Uterus (tissue), 3 donors: ENCODE measurements at regions not wholly inside any gene's neighbourhood (a gene's known extent, or its start where the extent isn't known, plus 50 kb on each side); places are given as distances from the start of the nearest gene placed in this dataset.

ENCODE experiments used
- DNase-seq, 2 donors: peaks; one replicate each; pipeline ENCODE4 v3.0.0-alpha.2; 2019 to 2020
- H3K27ac ChIP-seq, 2 donors: fragments of 200-600 bp; sonication (generic); 1 replicate in 1 of 2; 2 replicates in 1 of 2; pipeline ENCODE4 v1.5.1; 2016 to 2018
- H3K27me3 ChIP-seq, 2 donors: fragments of 200-600 bp; sonication (generic); one replicate each; pipeline ENCODE4 v1.5.1; 2018 to 2019; ENCODE audit warnings: control low read depth in 1 of 2
- H3K36me3 ChIP-seq, 2 donors: fragments of 200-600 bp; sonication (generic); one replicate each; pipeline ENCODE4 v1.5.1; 2019; ENCODE audit warnings: control low read depth in 1 of 2
- H3K4me1 ChIP-seq, 2 donors: fragments of 200-600 bp; sonication (generic); one replicate each; pipeline ENCODE4 v1.5.1; 2018 to 2019; ENCODE audit warnings: control low read depth in 1 of 2
- H3K4me3 ChIP-seq, 2 donors: fragments of 200-600 bp; sonication (generic); 1 replicate in 1 of 2; 2 replicates in 1 of 2; pipeline ENCODE4 v1.5.1; 2018 to 2019; ENCODE audit warnings: mild to moderate bottlenecking in 1 of 2
- H3K9me3 ChIP-seq, 2 donors: fragments of 200-600 bp; sonication (generic); one replicate each; pipeline ENCODE4 v1.5.1; 2019; ENCODE audit warnings: control low read depth in 1 of 2
- POLR2A ChIP-seq, 2 donors: fragments of 450-650 bp; IDR thresholded peaks; one replicate each; pipeline ENCODE4 v1.6.1; 2016; ENCODE audit warnings: antibody characterized with exemption in 2 of 2, mild to moderate bottlenecking in 1 of 2, moderate library complexity in 1 of 2
- intact Hi-C: fragments of 100-400 bp; cut with DNase I; formaldehyde crosslinking; loops from one replicate; pipeline ENCODE4 v1.15.1; 2023; ENCODE audit warnings: low total_unique reads
- TF ChIP-seq, protein P1 (sequence below), 4 experiments: fragments of 200-600 bp in 2 of 4; fragments of 450-650 bp in 2 of 4; sonication (generic) in 2 of 4; IDR thresholded peaks; one replicate each; pipeline ENCODE4 v1.5.1; 2016 to 2019; ENCODE audit warnings: antibody characterized with exemption in 4 of 4, mild to moderate bottlenecking in 2 of 4, moderate library complexity in 1 of 4
- donor health status: DM: yes; HTN: yes; CAD: no.

DNA sequence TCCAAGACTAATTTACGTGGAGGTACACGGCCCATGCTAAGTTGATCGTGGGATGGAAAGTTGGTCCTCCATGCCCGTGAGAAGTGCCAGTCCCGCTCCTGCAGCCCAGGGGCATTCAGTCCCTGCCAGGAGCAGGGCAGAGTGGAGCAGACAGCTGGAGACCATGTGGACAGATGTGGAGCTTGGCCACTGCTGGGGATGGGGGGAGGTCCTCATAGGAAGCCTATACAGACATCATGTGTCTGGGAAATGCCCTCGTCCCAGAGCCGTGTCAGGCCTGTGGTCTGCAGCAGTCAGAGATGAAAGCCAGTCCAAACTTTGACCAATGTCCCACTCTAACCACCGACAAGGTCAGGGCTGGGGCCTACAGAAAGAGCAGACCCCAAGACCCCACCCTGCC, 118.4 kb downstream of the CPZ start:
- Histone ChIP-seq H3K9me3 (peaks cover 0 to 7% of the 10 kb centered on the region in 2 donors), H3K36me3 (no peaks in the 10 kb centered on the region), H3K4me1 (no peaks in the 10 kb centered on the region), H3K27ac (no peak overlapping the region), H3K27me3 (no peaks in the 10 kb centered on the region), H3K4me3 (no peak overlapping the region)
- DNase-seq: peak; percentile 2 to 6
- intact Hi-C loops: no loop called here
- TF ChIP-seq, protein P1, sequence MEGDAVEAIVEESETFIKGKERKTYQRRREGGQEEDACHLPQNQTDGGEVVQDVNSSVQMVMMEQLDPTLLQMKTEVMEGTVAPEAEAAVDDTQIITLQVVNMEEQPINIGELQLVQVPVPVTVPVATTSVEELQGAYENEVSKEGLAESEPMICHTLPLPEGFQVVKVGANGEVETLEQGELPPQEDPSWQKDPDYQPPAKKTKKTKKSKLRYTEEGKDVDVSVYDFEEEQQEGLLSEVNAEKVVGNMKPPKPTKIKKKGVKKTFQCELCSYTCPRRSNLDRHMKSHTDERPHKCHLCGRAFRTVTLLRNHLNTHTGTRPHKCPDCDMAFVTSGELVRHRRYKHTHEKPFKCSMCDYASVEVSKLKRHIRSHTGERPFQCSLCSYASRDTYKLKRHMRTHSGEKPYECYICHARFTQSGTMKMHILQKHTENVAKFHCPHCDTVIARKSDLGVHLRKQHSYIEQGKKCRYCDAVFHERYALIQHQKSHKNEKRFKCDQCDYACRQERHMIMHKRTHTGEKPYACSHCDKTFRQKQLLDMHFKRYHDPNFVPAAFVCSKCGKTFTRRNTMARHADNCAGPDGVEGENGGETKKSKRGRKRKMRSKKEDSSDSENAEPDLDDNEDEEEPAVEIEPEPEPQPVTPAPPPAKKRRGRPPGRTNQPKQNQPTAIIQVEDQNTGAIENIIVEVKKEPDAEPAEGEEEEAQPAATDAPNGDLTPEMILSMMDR (IDR thresholded peaks at IDR 0.05): no peak
- no peak for TF ChIP-seq POLR2A (IDR thresholded peaks at IDR 0.05)

DNA sequence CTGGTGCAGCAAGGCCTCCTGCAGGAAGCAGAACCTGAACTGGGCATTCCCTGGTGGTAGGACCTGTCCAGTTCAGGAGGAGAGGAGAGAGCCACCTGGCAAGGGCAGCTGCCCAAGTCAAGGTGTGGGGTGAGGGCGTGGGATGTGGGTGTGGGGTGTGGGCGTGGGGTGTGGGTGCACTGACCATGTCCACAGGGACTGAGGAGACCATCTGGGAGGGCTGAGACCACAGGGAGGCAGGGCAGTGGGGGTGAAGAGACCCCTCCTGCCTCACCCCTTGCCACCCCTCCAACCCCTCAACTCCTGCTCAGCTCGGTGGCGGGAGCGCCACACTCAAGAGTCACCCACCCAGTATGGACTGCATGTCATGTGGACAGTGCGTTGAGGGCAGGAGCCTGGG, 117.9 kb downstream of the CPZ start:
- Histone ChIP-seq H3K27me3 (no peaks in the 10 kb centered on the region), H3K4me1 (no peaks in the 10 kb centered on the region), H3K36me3 (no peaks in the 10 kb centered on the region), H3K9me3 (peaks cover 0 to 7% of the 10 kb centered on the region in 2 donors), H3K4me3 (no peak overlapping the region), H3K27ac (no peak overlapping the region)
- DNase-seq: peak; percentile 5 to 8
- intact Hi-C loops: no loop called here
- no peak for TF ChIP-seq POLR2A (IDR thresholded peaks at IDR 0.05)
- TF ChIP-seq, protein P1 (IDR thresholded peaks at IDR 0.05): no peak

DNA sequence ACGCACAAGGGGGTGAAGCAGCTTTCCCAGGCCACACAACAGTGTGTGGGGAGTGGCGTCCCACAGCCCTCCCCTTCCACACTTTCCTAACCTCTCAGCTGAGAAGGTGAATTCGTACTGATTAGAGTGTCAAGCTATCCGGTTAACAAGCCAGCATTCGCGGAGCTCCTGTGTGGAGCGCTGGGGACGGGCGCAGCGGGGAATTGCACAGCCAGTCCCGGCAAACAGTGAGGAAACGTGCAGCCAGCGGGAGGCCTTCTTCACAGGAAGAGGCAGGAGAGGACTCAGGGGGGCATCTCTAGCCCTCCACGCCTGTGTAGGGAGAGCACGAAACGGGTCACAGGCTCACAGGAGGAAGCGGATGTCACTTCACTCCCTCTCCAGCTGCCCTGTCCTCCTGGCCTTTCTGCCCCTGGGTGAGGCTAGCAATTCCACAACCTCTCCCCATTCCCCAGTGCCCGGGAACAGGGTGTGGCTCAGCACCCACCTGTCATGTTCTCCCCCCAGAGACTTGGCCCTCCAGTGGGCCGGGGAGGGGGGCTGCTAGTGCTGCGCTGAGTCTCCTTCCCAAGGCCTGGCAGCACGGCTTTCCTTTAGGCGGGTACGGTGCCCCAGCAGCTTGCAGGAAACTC, 117.3 kb downstream of the CPZ start:
- peak; percentile 2 to 6 for DNase-seq
- intact Hi-C loops: no loop called here
- no peak overlapping the region for H3K4me3 ChIP-seq
- no peaks in the 10 kb centered on the region for H3K4me1 ChIP-seq
- peaks cover 0 to 7% of the 10 kb centered on the region in 2 donors for H3K9me3 ChIP-seq
- no peaks in the 10 kb centered on the region for H3K27me3 ChIP-seq
- H3K36me3 ChIP-seq: no peaks in the 10 kb centered on the region
- TF ChIP-seq, protein P1 (IDR thresholded peaks at IDR 0.05): no peak
- TF ChIP-seq POLR2A (IDR thresholded peaks at IDR 0.05): no peak
- H3K27ac ChIP-seq: no peak overlapping the region

DNA sequence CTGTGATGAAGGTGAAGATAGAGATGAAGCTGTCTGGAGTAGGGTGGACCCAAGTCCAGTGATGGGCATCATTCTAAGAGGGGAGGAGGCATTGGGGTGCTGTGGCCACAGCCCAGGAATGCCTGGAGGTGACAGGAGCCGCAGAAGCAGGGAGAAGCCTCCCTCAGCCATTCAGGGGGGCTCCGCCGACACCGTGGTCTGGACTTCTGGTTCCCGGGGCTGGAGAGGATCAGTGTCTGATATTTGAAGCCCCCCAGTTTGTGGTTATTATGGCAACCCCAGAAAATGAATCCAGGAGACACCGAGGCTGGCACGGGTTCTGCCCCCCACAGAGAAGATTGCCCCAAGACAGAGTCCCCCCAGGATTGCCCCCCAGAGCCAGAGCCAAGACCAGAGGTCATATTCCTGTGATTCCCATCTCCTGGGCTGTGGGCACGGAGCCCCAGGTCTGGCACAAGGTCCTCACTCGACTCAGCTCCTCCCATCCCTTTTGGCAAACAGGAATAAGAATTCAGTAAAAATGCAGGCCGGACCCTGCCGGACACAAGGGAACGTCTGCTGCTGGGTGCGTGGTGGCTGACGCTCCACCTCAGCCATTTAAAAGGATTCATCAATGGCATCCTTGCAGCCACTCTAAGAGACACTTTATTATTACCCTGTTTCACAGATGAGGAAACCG, 116.6 kb downstream of the CPZ start:
- H3K36me3 ChIP-seq: no peaks in the 10 kb centered on the region
- H3K9me3 ChIP-seq: peaks cover 0 to 7% of the 10 kb centered on the region in 2 donors
- no peaks in the 10 kb centered on the region for H3K27me3 ChIP-seq
- no peak overlapping the region for H3K4me3 ChIP-seq
- H3K4me1 ChIP-seq: no peaks in the 10 kb centered on the region
- peak; percentile 4 to 5 for DNase-seq
- no peak overlapping the region for H3K27ac ChIP-seq
- intact Hi-C loops: no loop called here
- TF ChIP-seq, protein P1 (IDR thresholded peaks at IDR 0.05): no peak
- TF ChIP-seq POLR2A (IDR thresholded peaks at IDR 0.05): no peak

DNA sequence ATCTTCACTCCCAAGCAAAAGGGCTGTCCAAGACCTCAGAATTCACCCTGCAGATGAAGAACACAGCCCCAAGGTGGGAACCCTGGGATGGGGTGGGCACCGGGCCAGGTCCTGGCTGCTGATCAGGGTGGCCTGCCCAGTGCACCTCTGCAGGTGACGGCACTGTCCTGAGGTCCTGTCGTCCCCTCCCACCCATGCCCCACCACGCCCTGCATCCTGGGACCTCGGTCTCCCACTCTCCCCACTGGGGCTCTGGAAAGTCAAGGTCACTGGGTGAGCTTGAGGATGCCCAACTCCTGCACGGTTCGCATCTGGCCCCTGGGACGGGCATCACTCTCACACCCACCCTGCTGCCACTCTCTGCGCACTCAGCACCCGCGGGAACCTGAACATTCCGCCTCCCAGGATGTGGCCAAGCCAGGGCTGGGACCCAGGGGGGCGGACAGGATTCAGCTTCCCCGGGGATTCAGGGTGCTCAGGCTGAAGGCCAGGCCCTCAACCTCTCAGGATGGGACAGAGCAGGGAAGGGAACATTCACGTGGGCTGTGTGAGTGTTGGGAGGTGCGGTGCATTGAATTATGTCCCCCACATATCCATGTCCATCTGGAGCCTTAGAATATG, 115.9 kb downstream of the CPZ start:
- TF ChIP-seq POLR2A (IDR thresholded peaks at IDR 0.05): no peak
- TF ChIP-seq, protein P1 (IDR thresholded peaks at IDR 0.05): no peak
- peak; percentile 4 to 5 for DNase-seq
- intact Hi-C loops: no loop called here
- no peak overlapping the region for H3K4me3 ChIP-seq
- no peaks in the 10 kb centered on the region for H3K27me3 ChIP-seq
- H3K9me3 ChIP-seq: peaks cover 0 to 7% of the 10 kb centered on the region in 2 donors
- no peaks in the 10 kb centered on the region for H3K4me1 ChIP-seq
- H3K36me3 ChIP-seq: no peaks in the 10 kb centered on the region
- H3K27ac ChIP-seq: no peak overlapping the region
